ENCODE measurements at regions not wholly inside any gene's neighbourhood (a gene's known extent, or its start where the extent isn't known, plus 50 kb on each side); places are given as distances from the start of the nearest gene placed in this dataset.

DNA sequence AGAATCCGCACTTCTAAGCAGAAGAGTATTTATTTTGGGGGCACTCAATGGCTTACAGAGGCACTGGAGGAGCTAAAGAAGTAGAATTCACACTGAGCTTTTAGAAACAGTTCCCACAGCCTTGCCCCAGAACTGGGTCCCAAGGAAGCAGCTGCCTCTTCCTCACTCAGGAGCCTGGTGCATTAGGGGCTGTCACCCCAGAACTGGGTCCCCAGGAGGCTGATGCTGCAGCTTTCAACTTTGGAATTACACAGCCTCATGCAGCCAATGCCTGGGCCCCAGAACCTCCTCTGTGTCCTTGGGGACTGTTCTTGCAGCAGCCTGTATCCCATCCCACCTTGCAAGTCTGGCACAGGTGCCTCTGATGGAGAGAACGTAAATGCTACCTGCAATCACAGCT, 96.4 kb downstream of the DACT2 start:
- Histone ChIP-seq H3K27me3 (ENCODE audit: control insufficient read depth, extremely low read depth, insufficient read depth, low read length) (peaks cover 49% of the 10 kb centered on the region), H3K9ac (ENCODE audit: control insufficient read depth, extremely low read depth, insufficient read depth, low read length) (no peak overlapping the region), H3K4me2 (ENCODE audit: control insufficient read depth, extremely low read depth, insufficient read depth, low read depth, low read length) (no peak overlapping the region), H3K79me2 (ENCODE audit: control insufficient read depth, insufficient read depth, low read length) (no peaks in the 10 kb centered on the region), H3K9me1 (ENCODE audit: control insufficient read depth, extremely low read depth, insufficient read depth, low read length) (no peaks in the 10 kb centered on the region), H3K9me3 (ENCODE audit: control insufficient read depth, low read depth, low read length) (no peaks in the 10 kb centered on the region), H3K4me3 (ENCODE audit: control insufficient read depth in 2 of 3, extremely low read depth in 1 of 3, insufficient read depth in 2 of 3, low read depth in 1 of 3, low read length in 3 of 3) (no peak overlapping the region), H3K27ac (ENCODE audit: control insufficient read depth, insufficient read depth, low read length) (no peak overlapping the region), H4K20me1 (ENCODE audit: control insufficient read depth, extremely low read depth, insufficient read depth, low read length) (no peaks in the 10 kb centered on the region), H3K4me1 (ENCODE audit: control insufficient read depth, extremely low read depth, insufficient read depth, low read length) (peaks cover 13% of the 10 kb centered on the region), H2AFZ (ENCODE audit: control insufficient read depth, low read length) (no peak overlapping the region), H3K36me3 (ENCODE audit: control insufficient read depth in 2 of 2, extremely low read depth in 1 of 2, insufficient read depth in 2 of 2, low read length in 2 of 2) (no peaks in the 10 kb centered on the region)
- FAIRE-seq = no peak
- dilution Hi-C loops (cut with MboI; ENCODE audit: extremely low pct_ligation_motif_present, low sequenced_read_pairs) = no loop called here
- no peak for TF ChIP-seq EZH2 (IDR thresholded peaks at IDR 0.05; ENCODE audit: low read length)
- TF ChIP-seq, protein P1, sequence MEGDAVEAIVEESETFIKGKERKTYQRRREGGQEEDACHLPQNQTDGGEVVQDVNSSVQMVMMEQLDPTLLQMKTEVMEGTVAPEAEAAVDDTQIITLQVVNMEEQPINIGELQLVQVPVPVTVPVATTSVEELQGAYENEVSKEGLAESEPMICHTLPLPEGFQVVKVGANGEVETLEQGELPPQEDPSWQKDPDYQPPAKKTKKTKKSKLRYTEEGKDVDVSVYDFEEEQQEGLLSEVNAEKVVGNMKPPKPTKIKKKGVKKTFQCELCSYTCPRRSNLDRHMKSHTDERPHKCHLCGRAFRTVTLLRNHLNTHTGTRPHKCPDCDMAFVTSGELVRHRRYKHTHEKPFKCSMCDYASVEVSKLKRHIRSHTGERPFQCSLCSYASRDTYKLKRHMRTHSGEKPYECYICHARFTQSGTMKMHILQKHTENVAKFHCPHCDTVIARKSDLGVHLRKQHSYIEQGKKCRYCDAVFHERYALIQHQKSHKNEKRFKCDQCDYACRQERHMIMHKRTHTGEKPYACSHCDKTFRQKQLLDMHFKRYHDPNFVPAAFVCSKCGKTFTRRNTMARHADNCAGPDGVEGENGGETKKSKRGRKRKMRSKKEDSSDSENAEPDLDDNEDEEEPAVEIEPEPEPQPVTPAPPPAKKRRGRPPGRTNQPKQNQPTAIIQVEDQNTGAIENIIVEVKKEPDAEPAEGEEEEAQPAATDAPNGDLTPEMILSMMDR (optimal IDR thresholded peaks at IDR 0.05 in 1 of 3, IDR thresholded peaks at IDR 0.05 in 1 of 3, conservative IDR thresholded peaks at IDR 0.05 in 1 of 3; ENCODE audit: extremely low read depth in 1 of 3, insufficient read depth in 2 of 3, low read length in 3 of 3) = no peak
- no peak for DNase-seq (ENCODE audit: low read depth, low spot score)

DNA sequence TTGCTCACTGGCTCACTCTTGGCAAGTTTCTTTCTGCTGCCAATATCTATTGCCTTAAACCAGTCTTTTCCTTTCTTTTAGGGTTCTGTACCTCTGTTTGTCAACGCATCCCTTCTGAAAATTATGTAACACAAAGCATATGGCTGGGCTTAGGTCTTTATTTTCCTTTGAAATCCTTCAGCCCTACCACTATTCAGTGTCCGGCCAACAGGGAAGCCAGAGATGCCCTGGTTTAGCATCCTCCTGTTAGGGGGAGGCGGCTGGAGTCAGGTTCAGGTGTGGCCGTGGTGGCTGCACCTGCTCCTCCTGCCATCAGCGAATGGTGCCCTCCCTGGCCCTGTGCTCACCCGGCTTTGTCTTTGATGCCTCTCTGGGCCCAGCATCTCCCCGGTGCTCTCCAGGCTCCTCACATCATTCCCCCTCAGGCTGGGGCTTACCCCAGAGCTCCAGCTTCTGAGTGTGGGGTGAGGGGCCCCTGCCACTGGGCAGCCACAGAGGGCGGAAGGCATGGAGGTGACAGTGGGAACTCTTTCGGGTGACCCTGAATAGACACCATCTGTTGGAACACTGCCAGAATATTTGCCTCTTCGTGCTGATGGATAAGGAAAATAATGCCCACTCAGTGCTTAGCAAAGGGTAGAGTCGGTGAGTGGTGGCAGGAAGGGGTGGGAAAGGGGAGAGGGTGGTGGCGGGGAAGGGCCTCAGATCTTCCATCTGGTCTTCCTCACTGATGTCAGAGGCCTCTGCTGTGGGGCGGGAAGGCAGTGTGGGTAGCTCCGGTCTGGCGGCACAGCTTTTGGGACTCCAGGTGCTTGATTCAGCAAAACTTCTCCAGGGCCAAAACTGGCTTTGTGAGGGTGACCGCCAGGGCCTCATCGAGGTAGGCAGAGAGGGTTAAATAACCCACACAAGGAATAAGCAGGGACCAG, 97.2 kb downstream of the DACT2 start:
- no peaks in the 10 kb centered on the region for H3K36me3 ChIP-seq (ENCODE audit: control insufficient read depth in 2 of 2, extremely low read depth in 1 of 2, insufficient read depth in 2 of 2, low read length in 2 of 2)

More for the DNA sequence above, 97.2 kb downstream of the DACT2 start:
- no peak overlapping the region for H3K9ac ChIP-seq (ENCODE audit: control insufficient read depth, extremely low read depth, insufficient read depth, low read length)
- H3K9me3 ChIP-seq (ENCODE audit: control insufficient read depth, low read depth, low read length) = no peaks in the 10 kb centered on the region
- DNase-seq (ENCODE audit: low read depth, low spot score) (no peak), FAIRE-seq (no peak)
- no peaks in the 10 kb centered on the region for H3K79me2 ChIP-seq (ENCODE audit: control insufficient read depth, insufficient read depth, low read length)
- dilution Hi-C loops (cut with MboI; ENCODE audit: extremely low pct_ligation_motif_present, low sequenced_read_pairs) = no loop called here
- H3K4me1 ChIP-seq (ENCODE audit: control insufficient read depth, extremely low read depth, insufficient read depth, low read length) = peaks cover 13% of the 10 kb centered on the region
- no peak overlapping the region for H2AFZ ChIP-seq (ENCODE audit: control insufficient read depth, low read length)
- H3K4me2 ChIP-seq (ENCODE audit: control insufficient read depth, extremely low read depth, insufficient read depth, low read depth, low read length) = no peak overlapping the region
- no peaks in the 10 kb centered on the region for H4K20me1 ChIP-seq (ENCODE audit: control insufficient read depth, extremely low read depth, insufficient read depth, low read length)
- no peaks in the 10 kb centered on the region for H3K9me1 ChIP-seq (ENCODE audit: control insufficient read depth, extremely low read depth, insufficient read depth, low read length)
- H3K4me3 ChIP-seq (ENCODE audit: control insufficient read depth in 2 of 3, extremely low read depth in 1 of 3, insufficient read depth in 2 of 3, low read depth in 1 of 3, low read length in 3 of 3) = no peak overlapping the region
- no peak for TF ChIP-seq EZH2 (IDR thresholded peaks at IDR 0.05; ENCODE audit: low read length)
- TF ChIP-seq, protein P1 (optimal IDR thresholded peaks at IDR 0.05 in 1 of 3, IDR thresholded peaks at IDR 0.05 in 1 of 3, conservative IDR thresholded peaks at IDR 0.05 in 1 of 3; ENCODE audit: extremely low read depth in 1 of 3, insufficient read depth in 2 of 3, low read length in 3 of 3) = no peak
- no peak overlapping the region for H3K27ac ChIP-seq (ENCODE audit: control insufficient read depth, insufficient read depth, low read length)
- H3K27me3 ChIP-seq (ENCODE audit: control insufficient read depth, extremely low read depth, insufficient read depth, low read length) = peaks cover 45% of the 10 kb centered on the region
